Endometrial microvascular endothelial cells (primary cell): ENCODE measurements at regions not wholly inside any gene's neighbourhood (a gene's known extent, or its start where the extent isn't known, plus 50 kb on each side); places are given as distances from the start of the nearest gene placed in this dataset.

ENCODE experiments used
- in situ Hi-C: cut with HindIII; loops from 2 replicates; pipeline ENCODE4 v1.10.0; 2017; ENCODE audit warnings: low sequenced_read_pairs, low pct_unique_long_range_greater_than_20kb; ENCODE audit errors: inconsistent ontology term

DNA sequence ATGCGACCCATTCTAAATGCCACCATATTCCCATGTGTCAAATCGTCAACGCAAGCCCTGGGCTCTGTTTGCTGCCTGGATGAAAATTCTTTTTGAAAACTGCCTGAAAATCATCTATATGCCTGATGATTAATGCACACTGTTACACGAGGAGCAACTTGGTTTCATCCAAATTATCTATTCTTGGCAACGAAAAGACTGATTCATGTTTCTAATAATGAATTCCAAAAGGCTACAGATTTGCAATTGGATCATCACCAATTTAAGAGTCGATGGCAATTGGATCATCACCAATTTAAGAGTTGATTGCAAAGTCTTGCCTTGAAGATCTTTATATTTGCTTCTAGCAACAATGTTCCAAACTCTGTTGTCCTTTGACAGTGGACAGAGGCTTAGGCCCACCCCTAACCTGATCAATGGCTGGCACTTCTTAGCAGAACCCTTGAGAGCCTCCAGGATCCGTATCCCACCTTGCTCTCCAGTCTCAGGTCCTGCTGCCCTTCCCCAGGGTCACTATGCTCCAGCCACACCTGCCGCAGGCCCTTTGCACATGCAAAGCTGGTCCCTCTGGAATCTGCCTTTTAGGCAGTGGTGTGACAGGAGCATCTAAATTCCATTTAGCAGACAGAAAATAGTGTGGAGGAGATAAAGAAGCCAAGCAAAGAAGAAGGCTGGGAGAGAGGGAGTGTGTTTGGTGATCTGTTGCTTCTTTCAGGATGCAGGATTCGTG lies 460.9 kb upstream of the SULF2 start:
- in situ Hi-C loops = no loop called here

DNA sequence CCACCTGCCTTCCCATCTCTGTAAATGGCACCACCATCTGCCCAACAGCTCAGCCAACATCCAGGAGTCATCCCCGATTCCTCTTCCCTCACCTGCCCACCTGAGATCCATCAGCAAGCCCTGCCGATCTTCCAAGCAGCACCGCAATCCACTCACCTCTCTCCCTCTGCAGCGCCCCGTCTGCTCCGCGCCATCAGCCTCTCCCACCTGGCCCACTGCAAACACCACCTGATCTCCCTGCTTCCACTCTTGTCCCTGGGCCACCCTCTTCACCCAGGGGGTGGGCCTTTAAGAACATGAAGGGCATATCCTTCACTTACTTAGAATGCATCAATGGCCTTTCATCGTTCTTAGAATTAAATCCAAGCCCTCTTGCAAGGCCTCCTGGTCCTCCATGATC lies 457.3 kb upstream of the SULF2 start:
- in situ Hi-C loops = no loop called here

DNA sequence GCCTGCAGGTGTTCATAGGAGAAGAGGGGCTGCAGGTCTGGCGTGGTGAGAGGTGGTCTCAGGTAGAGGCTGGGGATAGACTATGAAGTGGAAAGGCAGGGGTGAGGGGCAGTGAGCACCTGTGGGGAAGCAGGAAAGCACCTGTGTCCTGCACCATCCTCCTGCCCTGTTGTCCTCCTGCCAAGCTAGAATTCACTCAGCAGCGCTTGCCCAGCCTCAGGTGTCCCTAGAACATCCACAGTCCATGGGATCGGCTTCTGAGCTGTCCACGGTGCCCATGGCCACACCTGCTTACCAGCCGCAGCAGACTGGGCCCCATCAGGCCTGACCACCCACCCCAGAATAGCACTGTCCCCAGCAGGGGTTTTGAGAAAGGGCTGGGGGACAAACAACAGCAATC lies 456.2 kb upstream of the SULF2 start:
- in situ Hi-C loops = no loop called here

DNA sequence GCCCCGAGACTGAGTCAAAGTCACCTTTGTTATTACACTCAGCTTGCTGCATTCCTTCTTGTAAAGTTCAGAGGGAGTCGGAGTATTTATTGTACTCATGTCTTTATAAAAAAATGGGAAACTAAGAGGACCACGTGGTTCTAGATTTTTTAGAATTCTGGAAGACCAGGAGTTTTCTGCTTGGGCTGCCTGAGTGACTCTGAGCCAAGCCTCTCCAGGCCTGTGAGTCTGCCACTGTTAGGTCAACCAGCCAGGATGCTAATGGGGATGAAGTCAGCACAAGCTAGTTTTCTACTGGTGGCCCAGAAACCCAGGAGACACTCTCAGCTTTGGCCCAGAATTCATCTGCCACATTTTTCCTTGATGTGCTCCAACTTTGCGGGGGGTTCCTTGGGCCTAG lies 453.5 kb upstream of the SULF2 start:
- in situ Hi-C loops = no loop called here

DNA sequence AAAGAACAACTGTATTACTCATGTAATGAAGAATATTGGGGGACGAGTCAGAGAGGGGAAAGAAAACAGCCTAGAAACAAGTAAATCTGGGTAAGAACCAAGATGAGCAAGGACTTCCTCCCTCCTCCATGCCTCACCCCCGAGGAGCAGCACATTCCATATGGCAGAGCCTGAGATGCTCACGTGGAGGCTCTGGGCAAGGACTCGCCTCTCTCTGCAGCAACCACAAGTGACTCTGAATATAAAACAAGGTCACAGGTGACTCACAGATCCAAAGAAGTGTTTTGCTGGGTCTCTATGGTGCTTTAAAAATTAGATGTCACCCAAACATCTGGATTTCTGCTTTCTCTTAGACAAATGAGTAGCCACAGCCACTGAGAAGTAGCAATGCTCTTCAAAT lies 453.0 kb upstream of the SULF2 start:
- in situ Hi-C loops = no loop called here

DNA sequence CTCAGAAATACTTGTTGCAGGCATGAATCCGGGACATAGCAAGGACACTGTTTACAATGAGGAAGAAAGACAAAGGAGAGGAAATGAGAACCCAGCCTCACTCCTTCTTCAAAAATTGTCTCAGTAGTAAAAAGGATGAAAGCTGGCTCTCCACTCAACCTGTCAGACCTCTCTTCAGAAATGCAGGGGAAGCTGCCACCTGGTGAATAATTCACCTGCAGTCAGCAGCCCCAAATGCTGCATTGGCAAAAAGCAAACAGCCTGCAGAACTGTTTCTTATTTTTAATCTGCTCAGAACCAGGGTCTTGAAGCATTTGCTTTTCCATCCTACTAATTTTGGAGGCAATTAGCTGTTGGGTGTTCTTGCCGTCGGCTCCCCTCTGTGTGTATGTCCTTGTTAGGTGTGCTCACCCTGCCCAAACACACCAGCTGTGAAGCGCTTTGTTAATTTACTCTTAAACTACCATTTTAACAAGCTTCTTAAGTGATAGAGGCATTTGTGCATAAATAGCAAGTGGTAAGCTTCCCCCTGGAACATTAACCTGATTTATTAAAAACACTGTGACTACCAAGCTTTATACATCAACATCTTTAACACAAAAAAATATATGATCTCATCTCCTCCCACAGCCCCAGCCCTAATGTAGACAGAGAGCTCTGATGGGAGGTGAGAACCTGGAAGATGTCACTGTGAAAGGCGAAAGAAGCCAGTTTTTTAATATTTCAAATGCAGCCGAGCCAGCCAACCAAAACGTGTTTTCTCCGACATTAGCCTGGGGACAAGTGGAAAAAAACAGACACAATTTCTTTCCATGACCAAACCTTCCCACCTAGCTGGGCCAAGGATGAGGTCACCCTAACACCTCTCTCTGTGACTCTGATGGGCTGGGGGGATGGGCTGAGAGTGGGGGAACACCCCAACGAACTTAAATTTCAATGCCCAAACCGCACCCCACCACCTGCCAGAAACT lies 451.0 kb upstream of the SULF2 start:
- in situ Hi-C loops = no loop called here

DNA sequence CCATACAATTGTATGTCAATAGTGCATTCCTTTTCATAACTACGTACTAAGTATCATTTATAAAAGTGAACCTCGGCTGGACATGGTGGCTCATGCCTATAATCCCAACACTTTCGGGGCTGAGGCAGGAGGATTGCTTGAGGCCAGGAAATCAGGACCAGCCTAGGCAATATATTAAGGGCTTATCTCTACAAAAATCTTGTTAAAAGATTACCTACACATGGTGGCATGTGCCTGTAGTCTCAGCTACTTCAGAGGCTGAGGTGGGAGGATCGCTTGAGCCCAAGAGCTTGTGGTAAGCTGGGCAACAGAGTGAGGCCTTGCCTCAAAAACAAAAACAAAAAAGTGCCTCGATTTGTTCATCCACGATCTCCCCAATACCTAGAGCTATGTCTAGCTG lies 449.7 kb upstream of the SULF2 start:
- in situ Hi-C loops = no loop called here

DNA sequence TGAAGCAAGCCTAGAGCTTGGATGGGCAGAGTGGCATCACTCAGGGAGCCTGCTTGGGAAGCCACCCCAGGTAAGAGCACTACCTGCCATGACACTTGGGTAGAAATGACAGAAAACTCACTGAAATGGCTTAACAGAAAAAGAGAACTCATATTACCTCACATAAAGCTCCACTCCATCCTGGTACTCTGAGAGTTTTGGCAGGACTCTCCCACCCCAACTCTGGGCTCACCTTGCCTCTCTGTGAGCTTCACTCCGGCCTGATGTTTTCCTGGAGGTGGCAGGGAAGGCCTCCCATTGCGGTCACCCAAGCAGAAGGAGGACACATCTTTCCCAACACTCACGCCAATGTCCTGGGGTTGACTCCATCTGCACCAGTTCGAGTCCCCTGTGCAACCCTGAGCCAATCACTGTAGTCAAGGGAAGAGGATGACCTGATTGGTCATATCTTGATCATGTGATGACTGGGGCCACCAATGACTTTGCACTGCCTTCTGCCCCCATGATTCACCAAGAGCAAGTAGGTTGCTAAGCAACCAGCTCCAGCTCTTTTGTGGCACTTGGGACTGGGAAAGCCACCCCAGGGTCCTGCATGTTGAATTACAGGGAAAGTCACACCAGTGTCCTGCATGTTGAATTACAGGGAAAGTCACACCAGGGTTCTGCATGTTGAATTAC lies 446.1 kb upstream of the SULF2 start:
- in situ Hi-C loops = no loop called here

DNA sequence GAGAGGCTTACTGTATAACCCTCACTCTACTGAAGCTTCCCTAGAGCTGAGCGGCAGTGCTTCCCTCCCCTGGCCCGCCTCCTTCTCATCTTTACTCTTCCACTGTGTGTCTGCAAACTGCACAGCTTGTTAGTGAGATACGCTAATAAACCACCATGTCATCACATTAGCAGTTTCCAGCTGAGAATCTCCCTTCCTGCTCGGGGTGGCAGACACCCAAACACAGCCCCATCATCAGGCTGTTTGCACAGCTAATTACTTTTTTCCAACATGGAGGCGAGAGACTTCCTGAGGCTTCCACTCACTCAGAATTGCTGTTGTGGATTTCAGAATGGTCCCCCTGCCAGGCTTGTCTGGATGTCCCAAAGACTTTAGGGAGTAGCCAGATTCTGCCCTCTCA lies 444.9 kb upstream of the SULF2 start:
- in situ Hi-C loops = no loop called here

DNA sequence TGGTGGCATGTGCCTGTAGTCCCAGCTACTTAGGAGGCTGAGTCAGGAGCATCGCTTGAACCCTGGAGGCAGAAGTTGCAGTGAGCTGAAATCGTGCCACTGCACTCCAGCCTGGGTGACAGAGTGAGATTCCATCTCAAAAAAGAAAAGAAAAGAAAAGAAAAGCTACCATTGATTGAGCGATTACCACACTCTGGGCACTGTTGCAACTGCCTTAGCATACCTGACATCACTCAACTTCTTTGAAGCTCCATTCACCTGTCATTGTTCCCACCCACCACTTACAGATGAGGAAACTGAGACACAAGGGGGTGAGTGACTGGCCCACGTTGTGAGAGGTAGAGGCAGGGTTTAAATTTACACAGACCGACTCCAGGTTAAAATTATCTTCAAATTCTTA lies 442.1 kb upstream of the SULF2 start:
- in situ Hi-C loops = no loop called here

DNA sequence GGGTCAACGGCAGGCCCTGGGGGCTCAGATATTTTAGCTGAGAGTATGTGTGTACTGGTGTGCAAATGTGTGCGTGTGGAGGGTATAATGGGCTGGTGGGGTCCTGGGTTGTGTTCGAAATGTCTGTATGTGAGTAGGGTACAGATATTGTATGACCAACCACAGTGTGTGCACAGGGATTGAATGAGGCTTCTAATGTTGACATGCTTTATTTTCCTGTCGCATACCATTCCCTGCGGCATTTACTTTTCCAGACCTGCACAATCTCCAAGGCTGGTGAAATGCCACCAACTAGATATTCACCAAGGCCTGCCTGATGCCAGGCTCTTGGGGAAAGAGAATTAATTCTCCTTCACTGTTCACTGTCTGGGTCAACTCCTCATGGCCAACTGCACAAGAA lies 441.4 kb upstream of the SULF2 start:
- in situ Hi-C loops = no loop called here

DNA sequence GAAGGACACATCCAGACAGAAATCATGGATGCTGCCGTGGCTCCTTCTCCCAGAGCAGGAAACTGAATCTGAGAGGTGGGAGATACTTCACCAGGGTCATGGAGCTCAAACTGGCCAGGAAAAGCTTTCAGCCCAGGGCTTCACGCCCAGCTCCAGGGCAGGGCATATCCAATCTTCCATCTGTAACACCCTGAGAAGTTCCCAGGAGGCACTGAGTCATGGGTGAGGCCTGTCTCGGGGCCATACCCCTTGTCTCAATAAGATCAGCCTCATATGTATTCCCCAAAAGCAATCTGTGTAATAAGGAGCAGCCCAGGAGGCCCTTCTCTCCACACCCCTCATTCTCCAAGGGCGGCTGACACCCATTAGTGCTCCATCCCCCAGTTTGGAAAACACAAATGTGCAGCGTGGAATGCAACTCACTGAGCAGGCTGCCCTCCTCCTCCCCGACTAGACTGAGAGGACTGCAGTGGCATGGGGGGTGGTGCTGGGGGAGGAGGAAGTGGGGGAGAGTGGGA lies 439.3 kb upstream of the SULF2 start:
- in situ Hi-C loops = no loop called here

DNA sequence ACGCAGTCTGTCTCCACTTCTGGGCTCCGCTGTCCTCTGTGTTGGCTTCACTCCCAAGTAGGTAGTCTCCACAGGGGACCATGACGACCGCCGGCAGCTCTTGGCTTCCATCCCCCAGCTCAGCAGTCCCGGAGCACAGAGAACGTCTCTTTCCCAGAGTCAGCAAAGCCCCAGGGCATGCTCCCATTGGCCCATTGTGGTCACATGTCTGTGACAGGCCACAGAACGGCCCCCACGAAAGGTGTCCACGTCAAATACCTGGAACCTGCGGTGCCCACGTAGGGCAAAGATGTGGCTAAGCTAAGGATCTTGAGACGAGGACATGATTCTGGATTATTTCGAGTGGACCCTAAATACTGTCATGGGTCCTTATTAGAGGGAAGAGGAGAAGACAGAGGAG lies 438.4 kb upstream of the SULF2 start:
- in situ Hi-C loops = no loop called here

DNA sequence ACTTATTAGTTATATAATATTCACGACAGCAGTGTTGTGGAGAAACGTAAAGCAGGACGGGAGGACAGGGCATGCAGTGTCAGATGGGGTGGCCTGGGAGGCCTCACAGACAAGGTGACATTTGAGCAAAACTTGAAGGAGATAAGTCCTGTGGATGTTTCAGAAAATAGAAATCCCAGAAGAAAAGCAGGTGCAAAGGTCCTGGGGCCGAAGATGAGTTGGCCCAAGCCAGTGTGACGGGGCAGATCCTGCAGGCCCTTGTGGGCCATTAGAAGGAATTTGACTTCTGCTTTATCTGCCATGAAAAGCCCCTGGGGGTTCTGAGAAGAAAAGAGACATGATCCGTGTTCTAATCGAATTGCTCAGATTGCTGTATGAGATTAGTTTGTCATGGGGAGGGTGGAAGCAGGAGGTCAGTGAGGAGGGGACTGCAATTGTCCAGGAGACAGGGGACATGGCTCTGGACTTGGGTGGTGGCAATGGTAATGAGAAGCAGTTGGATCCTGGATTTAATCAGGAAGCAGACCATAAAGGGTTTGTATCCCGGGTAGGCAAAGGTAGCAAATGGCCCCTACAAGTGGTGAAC lies 437.4 kb upstream of the SULF2 start:
- in situ Hi-C loops = no loop called here

DNA sequence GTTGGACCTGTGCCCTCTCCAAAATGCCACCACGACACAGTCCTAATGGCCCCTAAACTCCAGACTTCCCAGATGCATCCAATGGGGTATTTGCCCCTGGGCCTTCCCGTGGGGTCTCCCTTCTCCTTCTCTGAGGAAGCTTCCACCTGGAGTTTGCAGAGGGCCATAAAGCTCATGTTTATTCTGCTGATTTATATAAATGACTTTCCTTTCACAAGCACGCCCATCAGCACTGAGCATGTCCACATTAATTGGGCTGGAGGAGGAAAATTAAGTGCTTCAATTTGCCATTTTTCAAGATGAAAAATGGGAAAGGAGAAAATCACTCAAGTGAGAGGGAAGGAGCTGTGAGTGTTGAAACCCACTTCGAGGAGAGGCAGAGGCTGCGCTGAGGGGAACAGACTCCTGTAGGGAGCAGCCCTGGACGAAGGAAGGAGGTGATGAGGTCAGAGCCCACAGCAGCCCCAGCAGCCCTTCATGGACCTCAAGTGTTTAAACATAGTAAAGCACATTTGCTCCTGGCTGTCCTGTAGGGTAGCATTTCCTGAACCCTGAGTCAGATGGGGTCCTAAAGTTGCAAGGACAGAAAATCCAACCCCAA lies 434.9 kb upstream of the SULF2 start:
- in situ Hi-C loops = no loop called here

DNA sequence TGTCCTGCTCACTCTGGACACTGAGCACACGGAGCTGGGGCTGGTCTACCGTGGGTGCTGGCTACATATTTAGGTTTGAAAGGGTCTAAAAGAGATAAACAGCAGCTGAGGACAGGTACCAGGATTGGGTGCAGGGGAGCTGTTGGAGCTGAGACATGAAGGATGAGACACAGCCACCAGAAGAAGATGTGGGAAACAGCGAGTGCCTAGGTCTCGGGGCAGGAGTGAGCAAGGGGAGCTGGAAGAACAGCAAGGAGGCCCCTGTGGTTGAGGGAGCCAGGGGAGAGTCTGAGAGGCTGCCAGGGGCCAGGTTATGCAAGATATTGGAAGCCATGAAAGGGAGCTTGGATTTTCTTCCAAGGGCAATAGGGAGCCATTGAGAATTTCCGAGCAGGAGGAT lies 434.0 kb upstream of the SULF2 start:
- in situ Hi-C loops = no loop called here

DNA sequence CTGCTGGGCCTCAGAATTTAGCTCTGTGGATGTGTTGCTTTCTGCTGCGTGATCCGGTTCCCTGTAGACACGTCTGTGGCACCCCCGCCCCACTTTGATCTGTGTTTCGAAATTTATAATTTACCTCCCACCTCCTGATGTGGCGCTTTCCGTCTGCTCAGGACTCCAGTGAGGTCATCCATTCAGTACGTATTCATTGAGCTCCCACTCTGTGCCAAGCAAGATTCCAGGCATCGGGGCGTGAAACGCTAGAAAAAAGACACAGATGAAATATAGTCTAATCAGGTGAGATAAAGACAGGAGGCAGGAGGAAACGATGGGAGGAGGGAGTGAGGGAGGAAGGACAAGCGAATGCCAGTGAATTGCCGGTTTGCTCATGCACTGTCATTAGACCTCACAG lies 431.9 kb upstream of the SULF2 start:
- in situ Hi-C loops = no loop called here

DNA sequence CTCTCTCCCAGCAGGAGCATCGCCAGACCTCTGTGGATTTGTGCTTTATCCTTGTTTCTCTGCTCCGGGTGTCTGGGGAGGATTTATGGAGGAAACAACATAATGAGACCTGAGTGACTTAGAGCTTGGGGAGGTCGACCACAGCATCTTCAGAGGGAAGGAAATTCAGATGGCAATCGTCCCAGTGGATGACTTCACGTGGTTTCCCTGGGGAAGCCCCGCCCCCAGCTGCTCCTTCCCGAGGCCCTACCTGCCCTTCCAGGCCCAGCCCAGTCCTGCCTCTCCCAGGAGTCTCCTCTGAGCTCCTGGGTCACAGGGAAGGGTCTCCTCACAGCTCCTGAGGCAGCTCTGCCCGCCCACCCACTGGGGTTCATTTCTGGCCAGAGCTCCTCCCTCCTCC lies 430.3 kb upstream of the SULF2 start:
- in situ Hi-C loops = no loop called here

DNA sequence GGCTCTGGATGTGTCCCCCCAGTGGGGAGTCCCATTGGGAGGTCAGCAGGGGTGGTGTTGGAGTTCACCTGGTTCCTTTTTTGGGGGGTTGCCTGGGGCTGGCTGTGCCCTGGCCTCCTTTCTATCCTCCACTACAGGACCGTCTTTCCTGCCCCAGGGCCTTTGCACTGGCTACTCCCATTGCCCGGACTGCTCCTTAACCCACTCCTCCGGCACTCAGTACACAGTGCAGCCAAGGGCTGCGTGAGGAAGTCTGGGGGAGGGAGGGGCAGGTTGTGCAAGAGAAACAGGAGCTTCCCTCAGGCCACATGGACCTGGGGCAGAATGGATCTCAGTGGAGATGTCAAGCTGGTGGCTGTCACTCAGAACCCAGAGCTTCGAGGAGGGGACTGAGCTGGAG lies 429.3 kb upstream of the SULF2 start:
- in situ Hi-C loops = no loop called here
